Retina (tissue), 1 donor: ENCODE measurements at regions not wholly inside any gene's neighbourhood (a gene's known extent, or its start where the extent isn't known, plus 50 kb on each side); places are given as distances from the start of the nearest gene placed in this dataset.

Source experiments
- DNase-seq: peaks from one replicate; pipeline ENCODE4 v3.0.0-alpha.2; 2016

DNA sequence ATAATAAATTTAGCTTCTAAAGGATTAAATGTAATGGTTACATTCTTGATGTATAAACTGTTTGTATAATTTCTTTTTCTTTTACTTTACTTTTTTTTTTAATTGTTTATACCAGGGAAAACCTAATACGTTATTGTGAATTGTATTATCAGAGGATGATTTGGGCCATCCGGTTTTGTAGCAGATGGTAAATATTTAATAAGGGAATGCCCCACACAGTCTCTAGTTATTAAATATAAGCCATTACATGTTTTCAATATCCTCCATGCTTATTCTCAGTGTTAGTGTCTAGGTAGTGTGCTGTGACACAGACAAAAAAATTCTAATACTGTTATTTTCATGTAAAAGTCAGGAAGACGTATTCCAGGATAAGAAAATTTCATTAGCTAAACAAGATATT, 553.9 kb downstream of the ZNF804A start:
- DNase-seq: no peak

DNA sequence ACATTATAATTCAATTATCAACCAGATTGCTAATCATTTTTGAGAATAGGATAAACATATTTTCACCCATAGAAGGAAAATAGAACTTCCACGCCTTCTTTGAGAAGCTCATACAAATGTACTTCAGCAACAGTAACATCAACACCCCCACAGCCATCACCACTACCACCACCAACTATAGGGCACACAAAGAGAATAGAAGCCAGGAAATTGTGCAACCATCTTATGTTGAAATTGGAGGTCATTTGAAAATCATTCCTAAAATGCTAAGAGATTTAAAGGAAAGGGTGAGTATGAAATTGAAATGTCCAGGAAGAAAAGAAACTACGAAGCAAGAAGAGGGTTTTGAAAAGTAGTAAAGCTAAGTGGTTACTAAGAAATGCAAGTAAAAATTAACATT, 563.4 kb downstream of the ZNF804A start:
- DNase-seq: no peak

DNA sequence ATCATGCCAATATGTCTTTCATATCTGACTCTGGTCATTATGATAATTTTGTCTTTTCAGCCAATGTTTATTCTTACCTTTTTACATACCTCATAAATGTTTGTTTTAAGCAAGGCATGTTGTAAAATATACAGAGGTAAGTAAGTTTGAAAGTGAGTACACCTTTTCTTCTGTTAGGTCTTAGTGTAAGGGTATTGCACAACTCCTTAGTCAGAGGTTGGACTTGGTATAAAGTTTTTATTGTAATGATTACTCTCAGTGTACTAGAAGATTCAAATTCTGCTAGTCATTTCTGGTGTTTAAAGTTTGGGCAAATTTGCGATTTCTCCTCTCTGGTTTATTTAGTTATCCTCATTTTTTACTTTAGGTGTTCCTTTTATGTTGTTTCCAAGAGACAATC, 564.3 kb upstream of the FSIP2 start:
- no peak for DNase-seq

GRCh38 chr2:185179743-185180142, 558.9 kb upstream of the FSIP2 start:
- no peak for DNase-seq

DNA sequence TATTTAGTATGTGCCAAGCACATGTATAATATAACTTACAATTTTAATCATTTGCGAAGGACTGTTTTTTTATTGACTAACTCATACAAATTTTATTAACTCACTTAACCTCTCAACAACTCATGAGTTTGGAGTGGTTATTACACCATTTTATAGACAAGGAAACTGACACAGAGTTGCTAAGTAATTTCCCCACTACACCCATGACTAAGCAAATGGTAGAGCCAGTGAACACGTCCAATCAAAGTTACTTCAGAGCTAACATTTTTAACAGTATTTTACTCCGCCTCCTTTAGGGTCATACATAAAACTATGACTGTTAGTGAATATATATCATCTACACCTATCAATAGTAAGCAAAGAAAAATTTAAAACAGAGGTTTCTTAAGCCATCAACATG, 556.7 kb upstream of the FSIP2 start:
- no peak for DNase-seq

DNA sequence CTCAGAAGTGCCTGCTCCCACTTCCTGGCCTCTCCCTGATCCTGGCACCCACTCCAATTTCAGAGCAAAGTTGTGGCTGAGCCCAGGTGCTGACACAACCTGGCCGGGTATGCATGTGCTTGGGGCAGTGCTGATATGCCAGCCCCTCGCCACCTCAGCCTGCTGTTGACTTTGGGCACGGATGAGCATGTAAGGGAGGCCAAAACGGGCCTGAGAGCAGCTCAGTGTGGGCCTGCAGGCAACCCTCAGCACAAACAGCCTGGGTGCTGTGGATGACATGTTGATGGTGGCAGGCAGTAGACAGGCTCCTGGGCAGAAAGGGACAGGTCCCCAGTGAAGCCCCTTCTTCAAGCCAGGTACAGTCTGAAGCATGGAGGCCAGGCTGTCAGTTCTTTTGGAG, 553.6 kb upstream of the FSIP2 start:
- no peak for DNase-seq

DNA sequence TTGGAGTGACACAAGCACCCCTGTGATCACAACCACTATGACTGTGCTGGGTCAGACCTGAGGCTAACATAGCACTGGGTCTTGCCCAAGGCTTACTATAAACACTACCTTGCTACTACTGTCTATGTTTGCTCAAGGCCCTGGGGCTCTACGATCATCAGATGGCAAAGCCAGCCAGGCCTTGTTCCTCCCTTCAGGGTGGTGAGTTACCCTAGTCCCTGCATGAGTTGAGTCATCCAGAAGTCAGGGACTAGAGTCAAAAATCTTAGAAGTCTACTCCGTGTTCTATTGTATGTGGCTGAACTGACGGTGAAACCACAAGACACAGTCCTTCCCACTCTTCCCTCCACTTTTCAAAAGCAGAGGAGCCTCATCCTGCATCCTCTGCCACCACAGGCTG, 551.2 kb upstream of the FSIP2 start:
- DNase-seq: no peak

DNA sequence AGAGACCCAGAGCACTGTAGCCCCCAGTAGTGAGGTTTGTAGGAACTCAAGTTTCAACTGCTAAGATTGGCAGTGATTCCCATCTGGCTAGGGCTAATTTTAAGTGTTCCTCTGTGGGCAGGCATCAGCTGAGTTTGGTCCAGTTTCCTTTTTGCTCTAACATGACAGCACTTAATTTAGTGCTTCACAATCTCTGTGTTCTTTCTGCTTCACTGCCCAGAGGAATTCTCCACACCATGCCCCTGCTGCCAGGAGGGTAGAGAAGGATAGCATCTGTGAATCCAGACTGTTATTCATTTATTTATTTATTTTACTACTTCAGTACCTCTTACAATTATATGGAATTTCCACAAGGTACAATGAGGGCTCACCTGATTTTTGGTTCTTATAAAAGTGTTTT, 549.9 kb upstream of the FSIP2 start:
- DNase-seq: peak; percentile 41

GRCh38 chr2:185201063-185201462, 537.5 kb upstream of the FSIP2 start:
- no peak for DNase-seq

- DNase-seq: no peak
Observed at GRCh38 chr2:185202381-185202780, 536.2 kb upstream of the FSIP2 start.

- DNase-seq: no peak
Observed at GRCh38 chr2:185202945-185203528, 535.6 kb upstream of the FSIP2 start.

GRCh38 chr2:185208261-185208660, 530.3 kb upstream of the FSIP2 start:
- DNase-seq: peak; percentile 17

- DNase-seq: no peak
Observed at GRCh38 chr2:185215497-185215896, 523.1 kb upstream of the FSIP2 start.

DNA sequence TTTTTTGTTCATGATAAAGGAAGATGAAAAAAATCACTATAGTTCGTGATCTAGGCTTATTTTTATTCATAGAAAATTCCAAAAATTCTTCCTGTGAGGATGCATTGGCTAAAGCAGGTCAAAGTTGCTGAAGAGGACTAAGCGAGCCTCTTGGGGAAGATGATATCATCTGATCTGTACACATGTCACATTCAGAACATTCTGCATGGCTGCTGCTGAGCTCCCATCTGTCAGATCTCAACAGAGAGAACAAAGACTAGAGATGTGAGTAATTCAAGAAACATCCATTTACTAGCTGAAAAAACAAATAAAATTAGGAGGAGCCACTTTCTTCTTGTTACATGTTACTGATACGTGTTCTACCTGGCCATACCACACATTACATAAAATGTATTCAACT, 518.6 kb upstream of the FSIP2 start:
- peak; percentile 70 for DNase-seq

DNA sequence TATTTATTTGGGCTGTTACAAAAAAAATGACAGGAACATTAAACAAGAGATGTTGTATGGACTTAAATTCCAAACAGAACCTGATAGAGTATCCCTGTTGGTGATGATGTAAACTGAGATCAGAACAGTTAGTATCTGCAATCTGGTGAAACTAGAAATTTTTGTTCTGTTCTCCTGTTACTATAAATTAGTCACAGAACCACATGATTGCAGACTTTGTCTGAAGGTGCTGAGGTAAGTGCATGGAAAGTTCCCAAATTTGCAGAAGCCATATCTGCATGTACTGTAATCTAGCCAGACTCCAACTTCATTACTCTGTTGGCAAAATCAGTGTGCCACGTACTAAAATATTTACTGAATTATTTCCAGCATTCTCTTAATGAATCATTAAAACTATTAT, 516.3 kb upstream of the FSIP2 start:
- no peak for DNase-seq

DNA sequence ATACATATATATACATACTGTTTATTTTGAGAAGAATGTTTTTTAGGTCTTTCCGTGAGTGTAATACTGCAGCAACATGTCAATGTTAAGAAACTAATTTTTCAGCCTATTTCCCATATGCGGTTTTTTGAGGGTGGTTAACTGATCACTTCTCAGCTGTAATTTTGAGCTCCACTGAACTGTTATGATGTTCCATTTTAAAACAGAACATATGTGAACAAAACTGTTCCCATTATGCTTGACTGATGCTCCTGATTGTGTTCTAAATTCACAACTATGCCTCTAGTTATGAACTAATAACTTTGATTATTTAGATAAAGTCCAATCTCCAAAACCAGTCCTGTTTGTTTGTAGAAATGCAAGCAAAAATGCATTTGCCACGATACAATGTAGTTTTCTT, 511.2 kb upstream of the FSIP2 start:
- no peak for DNase-seq

DNA sequence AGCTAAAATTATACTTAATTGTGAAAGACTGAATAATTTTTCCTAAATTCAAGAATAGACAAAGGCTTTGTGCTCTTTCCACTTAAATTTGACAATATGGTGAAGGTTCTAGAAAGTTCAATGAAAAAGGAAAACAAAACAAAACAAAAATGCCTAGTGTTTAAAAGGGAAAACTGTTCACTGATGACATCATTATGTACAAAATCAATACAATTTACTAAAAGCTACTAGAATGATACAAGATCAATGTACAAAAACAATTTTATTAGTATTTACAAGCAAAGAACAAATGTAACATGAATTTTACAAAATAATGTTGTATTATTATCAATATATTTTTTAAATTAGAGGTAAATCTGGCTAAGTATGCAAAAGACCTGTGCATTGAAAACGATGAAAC, 499.1 kb upstream of the FSIP2 start:
- no peak for DNase-seq

- no peak for DNase-seq
Observed at GRCh38 chr2:185240796-185241195, 497.8 kb upstream of the FSIP2 start.

DNA sequence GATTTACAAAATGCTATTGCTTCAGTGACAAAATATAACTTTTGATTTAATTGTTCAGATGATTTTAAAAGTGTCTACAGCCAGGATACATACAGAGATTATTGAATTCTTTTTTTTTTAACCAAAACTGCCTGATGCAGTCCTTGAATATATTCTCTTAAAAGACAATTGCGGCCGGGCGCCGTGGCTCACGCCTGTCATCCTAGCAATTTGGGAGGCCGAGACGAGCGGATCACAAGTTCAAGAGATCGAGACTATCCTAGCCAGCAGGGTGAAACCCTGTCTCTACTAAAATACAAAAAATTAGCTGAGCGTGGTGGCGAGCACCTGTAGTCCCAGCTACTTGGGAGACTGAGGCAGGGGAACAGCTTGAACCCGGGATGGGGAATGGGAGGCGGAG, 497.0 kb upstream of the FSIP2 start:
- DNase-seq: no peak

DNA sequence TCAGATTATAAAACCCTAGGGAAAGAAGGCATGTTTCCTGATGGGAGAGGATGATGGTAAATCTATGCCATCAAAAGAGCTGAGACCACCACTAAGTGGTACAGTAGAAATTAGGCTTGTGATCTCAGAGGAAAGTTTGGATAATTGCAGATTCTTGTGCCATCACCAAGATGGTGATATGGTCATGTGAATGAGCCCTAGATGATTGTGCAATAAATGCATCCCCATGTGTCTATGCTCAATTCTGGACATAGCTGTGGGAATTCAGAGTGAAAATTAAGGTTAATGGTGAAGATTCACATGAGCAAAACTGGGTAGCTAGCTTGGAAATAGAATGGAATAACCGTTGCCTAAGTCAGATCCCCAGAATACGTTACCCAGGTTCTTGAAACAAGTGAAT, 496.1 kb upstream of the FSIP2 start:
- DNase-seq: no peak

GRCh38 chr2:185245216-185245615, 493.4 kb upstream of the FSIP2 start:
- DNase-seq: no peak

DNA sequence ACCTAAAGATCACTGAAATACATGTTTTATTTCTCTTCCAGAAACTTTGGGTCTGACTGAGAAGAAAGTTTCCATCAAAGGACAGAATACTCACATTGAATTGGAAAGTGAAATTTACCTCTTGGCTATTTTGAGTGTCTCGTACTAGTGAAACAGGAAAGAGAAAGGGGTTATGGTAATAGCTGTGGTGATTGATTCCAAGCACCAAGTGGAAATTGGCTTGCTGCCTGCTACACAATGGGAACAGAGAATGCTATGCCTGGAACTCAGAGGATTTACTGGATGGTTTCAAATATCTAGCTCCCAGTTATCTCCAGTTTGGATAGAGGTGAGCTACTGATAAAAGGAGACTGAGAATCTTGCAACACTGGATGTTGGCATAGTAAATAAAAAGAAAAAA, 492.8 kb upstream of the FSIP2 start:
- DNase-seq: no peak

DNA sequence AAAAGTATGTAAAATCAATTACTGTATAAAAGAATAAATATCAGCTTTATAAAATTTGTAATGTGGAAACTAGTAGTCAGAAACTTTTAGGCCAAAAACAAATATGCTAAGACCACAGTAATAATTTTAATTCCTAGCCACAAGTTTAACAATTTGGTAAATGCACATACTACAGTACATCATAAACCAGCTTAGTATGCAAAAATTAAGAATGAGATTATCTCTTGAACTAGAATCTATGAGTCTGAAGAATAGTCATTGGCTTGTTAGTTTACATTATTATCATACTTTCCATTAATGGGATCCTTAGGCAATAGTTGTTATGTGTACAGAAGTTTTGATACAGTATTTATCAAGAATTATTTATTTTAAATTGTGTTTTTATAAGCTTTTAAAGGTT, 491.9 kb upstream of the FSIP2 start:
- DNase-seq: no peak

DNA sequence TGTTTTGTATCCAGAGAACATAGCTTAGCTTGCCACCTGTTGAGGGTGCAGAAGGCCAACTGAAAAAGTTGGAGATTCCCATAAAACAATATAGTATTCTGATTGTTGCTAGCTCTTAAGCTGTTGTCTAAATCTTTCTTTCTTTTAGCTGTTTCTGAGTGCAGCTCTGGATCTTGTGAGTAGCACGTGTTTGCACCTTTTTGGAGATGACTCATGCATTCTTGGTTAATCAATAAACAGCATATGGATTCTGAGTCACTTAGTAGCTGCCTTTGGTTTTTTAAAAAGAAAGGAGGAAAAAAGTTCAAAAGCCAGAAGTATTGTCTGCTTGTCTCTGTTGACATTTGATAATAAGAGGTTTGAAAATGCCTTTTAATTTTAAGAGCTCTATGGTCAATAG, 483.0 kb upstream of the FSIP2 start:
- no peak for DNase-seq

DNA sequence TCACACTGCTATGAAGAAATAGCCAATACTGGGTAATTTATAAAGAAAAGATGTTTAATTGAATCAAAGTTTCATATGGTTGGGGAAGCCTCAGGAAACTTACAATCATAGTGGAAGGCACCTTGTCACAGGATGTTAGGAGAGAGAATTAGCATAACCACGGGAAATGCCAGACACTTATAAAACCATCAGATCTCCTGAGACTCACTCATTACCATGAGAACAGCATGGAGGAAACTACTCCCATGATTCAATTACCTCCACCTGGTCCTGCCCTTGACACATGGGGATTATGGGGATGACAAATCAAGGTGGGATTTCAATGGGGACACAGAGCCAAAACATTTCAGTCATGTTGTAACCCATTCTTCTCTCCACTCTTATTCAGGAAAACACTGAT, 472.9 kb upstream of the FSIP2 start:
- DNase-seq: no peak

DNA sequence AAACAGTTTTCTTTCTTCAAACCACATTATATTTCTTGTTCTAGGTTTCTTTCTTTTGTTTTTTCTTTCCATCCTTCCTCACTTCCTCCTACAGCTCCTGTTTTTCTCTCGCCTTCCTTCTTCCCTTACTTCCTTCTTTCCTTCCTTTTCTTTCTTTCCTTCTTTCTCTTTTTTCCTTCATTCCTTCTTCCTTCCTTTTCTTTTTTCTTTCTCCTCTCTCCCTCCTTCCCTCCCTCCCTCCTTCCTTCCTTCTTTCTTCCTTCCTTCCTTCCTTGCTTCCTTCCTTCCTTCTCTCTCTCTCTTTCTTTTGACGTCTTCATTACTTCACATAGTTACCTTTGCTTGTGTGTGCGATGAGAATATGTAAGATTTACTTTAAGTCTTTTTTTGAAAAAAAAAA, 470.0 kb upstream of the FSIP2 start:
- no peak for DNase-seq
